ENCODE measurements at regions not wholly inside any gene's neighbourhood (a gene's known extent, or its start where the extent isn't known, plus 50 kb on each side); places are given as distances from the start of the nearest gene placed in this dataset.

DNA sequence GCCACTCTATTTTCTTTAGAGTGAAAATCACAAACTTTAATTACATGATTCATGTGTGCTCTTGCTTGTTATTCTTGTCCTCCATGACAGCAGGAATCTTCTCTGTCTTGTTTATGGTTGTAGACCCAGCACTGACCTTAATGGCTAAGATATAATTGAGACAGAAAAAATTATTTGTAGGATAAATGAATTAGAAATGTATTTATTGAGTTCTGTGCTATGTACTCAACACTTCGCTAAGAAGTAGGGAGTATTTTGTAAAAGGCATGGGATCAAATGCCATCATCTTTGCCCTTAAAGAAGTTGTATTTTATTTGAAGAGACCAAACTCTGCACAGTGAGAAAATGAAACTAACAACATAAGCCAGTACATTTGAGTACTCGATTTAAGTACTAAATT, 71.2 kb downstream of the CBLN4 start:
- TF ChIP-seq, protein P1, sequence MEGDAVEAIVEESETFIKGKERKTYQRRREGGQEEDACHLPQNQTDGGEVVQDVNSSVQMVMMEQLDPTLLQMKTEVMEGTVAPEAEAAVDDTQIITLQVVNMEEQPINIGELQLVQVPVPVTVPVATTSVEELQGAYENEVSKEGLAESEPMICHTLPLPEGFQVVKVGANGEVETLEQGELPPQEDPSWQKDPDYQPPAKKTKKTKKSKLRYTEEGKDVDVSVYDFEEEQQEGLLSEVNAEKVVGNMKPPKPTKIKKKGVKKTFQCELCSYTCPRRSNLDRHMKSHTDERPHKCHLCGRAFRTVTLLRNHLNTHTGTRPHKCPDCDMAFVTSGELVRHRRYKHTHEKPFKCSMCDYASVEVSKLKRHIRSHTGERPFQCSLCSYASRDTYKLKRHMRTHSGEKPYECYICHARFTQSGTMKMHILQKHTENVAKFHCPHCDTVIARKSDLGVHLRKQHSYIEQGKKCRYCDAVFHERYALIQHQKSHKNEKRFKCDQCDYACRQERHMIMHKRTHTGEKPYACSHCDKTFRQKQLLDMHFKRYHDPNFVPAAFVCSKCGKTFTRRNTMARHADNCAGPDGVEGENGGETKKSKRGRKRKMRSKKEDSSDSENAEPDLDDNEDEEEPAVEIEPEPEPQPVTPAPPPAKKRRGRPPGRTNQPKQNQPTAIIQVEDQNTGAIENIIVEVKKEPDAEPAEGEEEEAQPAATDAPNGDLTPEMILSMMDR (IDR thresholded peaks at IDR 0.05), result no peak
- no peak for TF ChIP-seq POLR2A (IDR thresholded peaks at IDR 0.05)
